Trophoblast cell (in vitro differentiated cells and primary cell): ENCODE measurements at regions not wholly inside any gene's neighbourhood (a gene's known extent, or its start where the extent isn't known, plus 50 kb on each side); places are given as distances from the start of the nearest gene placed in this dataset.
A peak's percentile ranks its signal among the peaks of the same experiment; 100 is the strongest.

Experiments
- DNase-seq, 2 donors: peaks; one replicate each; pipeline ENCODE4 v3.0.0-alpha.2; 2016
- H2AFZ ChIP-seq: 2 replicates; pipeline ENCODE4 v1.6.1; 2013; ENCODE audit warnings: low read length, moderate library complexity, mild to moderate bottlenecking; ENCODE audit not compliant: insufficient read depth, poor library complexity
- H2AK5ac ChIP-seq: 2 replicates; pipeline ENCODE4 v1.6.1; 2013; ENCODE audit warnings: mild to moderate bottlenecking, low read length
- H2BK120ac ChIP-seq: 2 replicates; pipeline ENCODE4 v1.6.1; 2013; ENCODE audit warnings: low read length, mild to moderate bottlenecking, moderate library complexity; ENCODE audit not compliant: insufficient read depth, poor library complexity
- H2BK12ac ChIP-seq: 2 replicates; pipeline ENCODE4 v1.6.1; 2013; ENCODE audit warnings: mild to moderate bottlenecking, low read length, moderate library complexity
- H2BK5ac ChIP-seq: 2 replicates; pipeline ENCODE4 v1.6.1; 2013; ENCODE audit warnings: low read length, low read depth, moderate library complexity, mild to moderate bottlenecking; ENCODE audit not compliant: poor library complexity
- H3K14ac ChIP-seq: 2 replicates; pipeline ENCODE4 v1.6.1; 2013; ENCODE audit warnings: mild to moderate bottlenecking, low read length
- H3K18ac ChIP-seq: 2 replicates; pipeline ENCODE4 v1.6.1; 2013; ENCODE audit warnings: mild to moderate bottlenecking, low read length
- H3K23ac ChIP-seq: 2 replicates; pipeline ENCODE4 v1.6.1; 2013; ENCODE audit warnings: low read length
- H3K27ac ChIP-seq: 2 replicates; pipeline ENCODE4 v1.5.1; 2013; ENCODE audit warnings: low read depth, mild to moderate bottlenecking, inconsistent platforms, low read length, moderate library complexity
- H3K27me3 ChIP-seq: 2 replicates; pipeline ENCODE4 v1.6.1; 2013; ENCODE audit warnings: inconsistent platforms, mild to moderate bottlenecking, low read length, moderate library complexity; ENCODE audit not compliant: insufficient read depth
- H3K36me3 ChIP-seq, 2 experiments: 1 replicate in 1 of 2; 2 replicates in 1 of 2; pipeline ENCODE4 v1.6.1; 2013; ENCODE audit warnings: low read length in 2 of 2, mild to moderate bottlenecking in 2 of 2, moderate library complexity in 1 of 2; ENCODE audit not compliant: insufficient read depth in 2 of 2, control insufficient read depth in 1 of 2
- H3K4ac ChIP-seq: 2 replicates; pipeline ENCODE4 v1.6.1; 2013; ENCODE audit warnings: low read depth, mild to moderate bottlenecking, low read length, moderate library complexity
- H3K4me1 ChIP-seq, 2 experiments: 1 replicate in 1 of 2; 2 replicates in 1 of 2; pipeline ENCODE4 v1.6.1; 2013; ENCODE audit warnings: low read length in 2 of 2, mild to moderate bottlenecking in 2 of 2, moderate library complexity in 1 of 2; ENCODE audit not compliant: insufficient read depth in 2 of 2, control insufficient read depth in 1 of 2
- H3K4me2 ChIP-seq: 2 replicates; pipeline ENCODE4 v1.6.1; 2013; ENCODE audit warnings: inconsistent platforms, mild to moderate bottlenecking, low read length, moderate library complexity
- H3K4me3 ChIP-seq: 2 replicates; pipeline ENCODE4 v1.5.1; 2013; ENCODE audit warnings: mild to moderate bottlenecking, low read depth, low read length, inconsistent platforms
- H3K79me1 ChIP-seq: one replicate; pipeline ENCODE4 v1.6.1; 2013; ENCODE audit warnings: low read length
- H3K79me2 ChIP-seq: 2 replicates; pipeline ENCODE4 v1.6.1; 2013; ENCODE audit warnings: low read length, mild to moderate bottlenecking; ENCODE audit not compliant: control insufficient read depth, insufficient read depth, poor library complexity
- H3K9ac ChIP-seq: 2 replicates; pipeline ENCODE4 v1.6.1; 2013; ENCODE audit warnings: mild to moderate bottlenecking, low read length
- H3K9me3 ChIP-seq: 2 replicates; pipeline ENCODE4 v1.6.1; 2013; ENCODE audit warnings: low read depth, mild to moderate bottlenecking, control low read depth, inconsistent platforms, low read length; ENCODE audit not compliant: insufficient read depth
- H4K12ac ChIP-seq: 2 replicates; pipeline ENCODE4 v1.6.1; 2013; ENCODE audit warnings: low read depth, mild to moderate bottlenecking, low read length, moderate library complexity
- H4K8ac ChIP-seq: 2 replicates; pipeline ENCODE4 v1.6.1; 2013; ENCODE audit warnings: low read depth, mild to moderate bottlenecking, low read length, moderate library complexity
- H4K91ac ChIP-seq: one replicate; pipeline ENCODE4 v1.6.1; 2013; ENCODE audit warnings: low read depth, mild to moderate bottlenecking, low read length, moderate library complexity
- WGBS: extraction: QIAGEN DNeasy Blood & Tissue Kit; methylation state at CpG from one replicate; pipeline ENCODE4 v1.1.7; 2013; ENCODE audit warnings: missing lambda C conversion rate; ENCODE audit not compliant: insufficient read length, insufficient coverage; ENCODE audit errors: extremely low coverage; 5-methylcytosine and 5-hydroxymethylcytosine counted together

- H3K79me2 ChIP-seq: no peaks in the 10 kb centered on the region
- H2BK12ac ChIP-seq: no peak overlapping the region
- no peaks in the 10 kb centered on the region for H3K4me1 ChIP-seq
- H4K12ac ChIP-seq: no peak overlapping the region
- H3K79me1 ChIP-seq: no peaks in the 10 kb centered on the region
- WGBS: no CpG with 5 or more reads among the region's 2 CpGs
- no peak overlapping the region for H4K8ac ChIP-seq
- no peak overlapping the region for H3K27ac ChIP-seq
- no peak overlapping the region for H3K9ac ChIP-seq
- no peak overlapping the region for H3K4ac ChIP-seq
- H3K23ac ChIP-seq: no peak overlapping the region
- H3K27me3 ChIP-seq: no peaks in the 10 kb centered on the region
- no peaks in the 10 kb centered on the region for H3K36me3 ChIP-seq
- H2BK120ac ChIP-seq: no peak overlapping the region
- H3K18ac ChIP-seq: no peak overlapping the region
- H2BK5ac ChIP-seq: no peak overlapping the region
- peak in 1 of 2 donors; percentile 30 for DNase-seq
- no peak overlapping the region for H3K4me2 ChIP-seq
- H2AK5ac ChIP-seq: no peak overlapping the region
- H2AFZ ChIP-seq: no peak overlapping the region
- no peak overlapping the region for H3K14ac ChIP-seq
- H4K91ac ChIP-seq: no peak overlapping the region
- no peak overlapping the region for H3K4me3 ChIP-seq
- no peaks in the 10 kb centered on the region for H3K9me3 ChIP-seq
Measured at GRCh38 chr13:106996867-106997618, 429.1 kb upstream of the ARGLU1 start.

GRCh38 chr13:106990594-106990993 is 422.7 kb upstream of the ARGLU1 start:
- Histone ChIP-seq H3K4ac (no peak overlapping the region), H2AK5ac (no peak overlapping the region), H2BK120ac (no peak overlapping the region), H3K9ac (no peak overlapping the region), H3K4me3 (no peak overlapping the region), H2BK12ac (no peak overlapping the region), H3K14ac (no peak overlapping the region), H3K18ac (no peak overlapping the region), H4K8ac (no peak overlapping the region), H3K27ac (no peak overlapping the region), H4K12ac (no peak overlapping the region), H3K4me1 (no peaks in the 10 kb centered on the region), H3K79me2 (no peaks in the 10 kb centered on the region), H3K9me3 (no peaks in the 10 kb centered on the region), H3K27me3 (no peaks in the 10 kb centered on the region), H2AFZ (no peak overlapping the region), H4K91ac (no peak overlapping the region), H3K79me1 (no peaks in the 10 kb centered on the region), H3K23ac (no peak overlapping the region), H2BK5ac (no peak overlapping the region), H3K4me2 (no peak overlapping the region), H3K36me3 (no peaks in the 10 kb centered on the region)
- DNase-seq: peak in 1 of 2 donors; percentile 47
- WGBS: no CpG with 5 or more reads among the region's 1 CpG

- Histone ChIP-seq H3K4ac (no peak overlapping the region), H3K4me2 (no peak overlapping the region), H3K4me1 (no peaks in the 10 kb centered on the region), H3K18ac (no peak overlapping the region), H2BK5ac (no peak overlapping the region), H2AK5ac (no peak overlapping the region), H3K79me2 (no peaks in the 10 kb centered on the region), H3K4me3 (no peak overlapping the region), H4K91ac (no peak overlapping the region), H4K8ac (no peak overlapping the region), H3K23ac (no peak overlapping the region), H2BK120ac (no peak overlapping the region), H3K36me3 (no peaks in the 10 kb centered on the region), H2BK12ac (no peak overlapping the region), H3K27ac (no peak overlapping the region), H3K9ac (no peak overlapping the region), H3K27me3 (no peaks in the 10 kb centered on the region), H4K12ac (no peak overlapping the region), H3K79me1 (no peaks in the 10 kb centered on the region), H3K14ac (no peak overlapping the region), H2AFZ (no peak overlapping the region), H3K9me3 (no peaks in the 10 kb centered on the region)
- no peak for DNase-seq
- no CpG with 5 or more reads among the region's 3 CpGs for WGBS
Measured at GRCh38 chr13:106989876-106990275, 421.9 kb upstream of the ARGLU1 start.

- no peak overlapping the region for H4K91ac ChIP-seq
- no peaks in the 10 kb centered on the region for H3K79me2 ChIP-seq
- no peak overlapping the region for H3K4me2 ChIP-seq
- no peak overlapping the region for H2AK5ac ChIP-seq
- H3K9ac ChIP-seq: no peak overlapping the region
- H2BK5ac ChIP-seq: no peak overlapping the region
- H2BK12ac ChIP-seq: no peak overlapping the region
- no peak overlapping the region for H3K4me3 ChIP-seq
- H3K18ac ChIP-seq: no peak overlapping the region
- DNase-seq: no peak
- no peaks in the 10 kb centered on the region for H3K27me3 ChIP-seq
- H3K4ac ChIP-seq: no peak overlapping the region
- no peaks in the 10 kb centered on the region for H3K9me3 ChIP-seq
- H3K4me1 ChIP-seq: no peaks in the 10 kb centered on the region
- H3K14ac ChIP-seq: no peak overlapping the region
- H3K36me3 ChIP-seq: no peaks in the 10 kb centered on the region
- H2AFZ ChIP-seq: no peak overlapping the region
- H4K12ac ChIP-seq: no peak overlapping the region
- H2BK120ac ChIP-seq: no peak overlapping the region
- no peaks in the 10 kb centered on the region for H3K79me1 ChIP-seq
- H3K27ac ChIP-seq: no peak overlapping the region
- no CpG with 5 or more reads among the region's 5 CpGs for WGBS
- no peak overlapping the region for H4K8ac ChIP-seq
- no peak overlapping the region for H3K23ac ChIP-seq
Measured at GRCh38 chr13:106987427-106987785, 419.5 kb upstream of the ARGLU1 start.
